ENCODE measurements at regions not wholly inside any gene's neighbourhood (a gene's known extent, or its start where the extent isn't known, plus 50 kb on each side); places are given as distances from the start of the nearest gene placed in this dataset.

- in situ Hi-C loops (cut with HindIII; ENCODE audit: low pct_unique_long_range_greater_than_20kb, low sequenced_read_pairs), result no loop called here
- no peak for TF ChIP-seq JUND (IDR thresholded peaks at IDR 0.05; ENCODE audit: low read depth)
- DNase-seq (ENCODE audit: low read depth in 1 of 2, low spot score in 1 of 2), result no peak
These were observed 113.7 kb upstream of the ADAMTS16 start for GRCh38 chr5:5026409-5026785.

DNA sequence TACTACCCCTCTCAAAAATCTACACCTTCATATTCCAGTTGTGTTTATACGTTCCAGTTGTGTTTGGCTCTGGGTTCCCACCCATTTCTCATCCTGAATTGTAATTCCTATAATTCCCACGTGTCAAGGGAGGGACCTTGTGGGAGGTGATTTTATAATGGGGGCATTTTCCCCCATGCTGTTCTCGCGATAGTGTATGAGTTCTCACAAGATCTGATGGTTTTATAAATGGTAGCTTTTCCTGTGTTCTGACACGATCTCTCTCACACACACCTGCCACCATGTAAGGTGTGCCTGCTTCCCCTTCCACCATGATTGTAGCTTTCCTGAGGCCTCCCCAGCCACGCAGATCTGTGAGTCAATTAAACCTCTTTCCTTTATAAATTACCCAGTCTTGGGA lies 108.5 kb upstream of the ADAMTS16 start:
- TF ChIP-seq JUND (IDR thresholded peaks at IDR 0.05; ENCODE audit: low read depth), result no peak
- in situ Hi-C loops (cut with HindIII; ENCODE audit: low pct_unique_long_range_greater_than_20kb, low sequenced_read_pairs), result no loop called here
- DNase-seq (ENCODE audit: low read depth in 1 of 2, low spot score in 1 of 2), result no peak

DNA sequence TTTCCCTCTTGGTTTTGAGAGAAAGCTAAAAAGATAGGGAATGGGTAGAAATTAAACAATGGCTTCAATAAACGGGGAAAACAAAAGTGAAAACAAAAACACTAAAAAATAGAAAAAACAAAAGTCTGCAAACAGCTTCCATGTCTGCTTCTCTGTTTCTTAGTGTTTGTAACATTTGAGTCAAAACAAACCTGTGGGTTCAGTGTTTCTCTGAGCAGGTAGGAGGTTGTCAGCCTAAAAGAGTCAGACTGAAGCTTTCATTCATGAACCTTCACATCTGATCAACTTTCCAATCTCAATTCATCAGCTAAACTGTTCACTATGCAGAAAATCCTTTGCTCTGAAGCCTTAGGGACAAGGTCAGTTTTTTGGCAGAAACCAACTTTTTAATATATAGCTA lies 102.5 kb upstream of the ADAMTS16 start:
- in situ Hi-C loops (cut with HindIII; ENCODE audit: low pct_unique_long_range_greater_than_20kb, low sequenced_read_pairs), result no loop called here
- DNase-seq (ENCODE audit: low read depth in 1 of 2, low spot score in 1 of 2), result no peak
- no peak for TF ChIP-seq JUND (IDR thresholded peaks at IDR 0.05; ENCODE audit: low read depth)

- in situ Hi-C loops (cut with HindIII; ENCODE audit: low pct_unique_long_range_greater_than_20kb, low sequenced_read_pairs), result no loop called here
- TF ChIP-seq JUND (IDR thresholded peaks at IDR 0.05; ENCODE audit: low read depth), result no peak
- DNase-seq (ENCODE audit: low read depth in 1 of 2, low spot score in 1 of 2), result no peak
These were observed 100.2 kb upstream of the ADAMTS16 start for GRCh38 chr5:5039918-5040317.

DNA sequence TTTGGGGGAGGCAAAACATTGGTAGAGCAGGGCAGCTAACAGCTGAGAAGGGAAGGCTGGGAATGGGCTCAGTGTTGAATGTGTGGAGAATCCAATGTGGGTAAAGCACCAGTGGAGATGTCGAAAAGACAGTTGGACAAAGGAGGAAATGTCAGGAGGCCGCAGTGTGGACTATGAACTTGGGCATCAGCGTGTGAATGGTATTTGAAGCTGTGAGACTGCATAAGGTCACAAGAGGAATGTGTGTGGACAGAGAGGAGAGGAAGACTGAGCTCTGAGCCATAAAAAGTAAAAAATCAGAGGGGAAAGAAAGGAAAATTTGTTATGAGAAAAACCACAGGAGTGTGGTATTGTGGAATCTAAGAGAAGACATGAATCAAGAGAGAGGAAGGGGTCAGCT lies 99.4 kb upstream of the ADAMTS16 start:
- TF ChIP-seq JUND (IDR thresholded peaks at IDR 0.05; ENCODE audit: low read depth), result no peak
- in situ Hi-C loops (cut with HindIII; ENCODE audit: low pct_unique_long_range_greater_than_20kb, low sequenced_read_pairs), result no loop called here
- no peak for DNase-seq (ENCODE audit: low read depth in 1 of 2, low spot score in 1 of 2)

- DNase-seq (ENCODE audit: low read depth in 1 of 2, low spot score in 1 of 2), result no peak
- no peak for TF ChIP-seq JUND (IDR thresholded peaks at IDR 0.05; ENCODE audit: low read depth)
- in situ Hi-C loops (cut with HindIII; ENCODE audit: low pct_unique_long_range_greater_than_20kb, low sequenced_read_pairs), result no loop called here
These were observed 97.3 kb upstream of the ADAMTS16 start for GRCh38 chr5:5042806-5043205.

DNA sequence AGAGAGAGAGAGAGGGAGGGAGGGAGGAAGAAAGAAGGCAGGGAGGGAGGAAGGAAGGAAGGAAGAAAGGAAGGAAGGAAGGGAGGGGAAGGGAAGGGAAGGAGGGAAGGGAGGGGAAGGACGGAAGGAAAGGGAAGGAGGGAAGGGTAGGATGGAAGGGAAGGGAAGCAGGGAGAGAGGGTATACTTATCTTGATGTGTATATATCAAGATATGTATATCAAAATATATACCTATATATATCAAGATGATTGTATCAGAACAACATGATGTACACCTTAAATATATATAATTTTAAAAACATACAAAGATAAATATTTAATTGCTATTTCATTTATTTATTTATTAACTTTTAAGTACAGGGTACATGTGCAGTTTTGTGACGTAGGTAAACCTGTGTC lies 96.8 kb upstream of the ADAMTS16 start:
- in situ Hi-C loops (cut with HindIII; ENCODE audit: low pct_unique_long_range_greater_than_20kb, low sequenced_read_pairs), result no loop called here
- DNase-seq (ENCODE audit: low read depth in 1 of 2, low spot score in 1 of 2), result no peak
- TF ChIP-seq JUND (IDR thresholded peaks at IDR 0.05; ENCODE audit: low read depth), result no peak

- in situ Hi-C loops (cut with HindIII; ENCODE audit: low pct_unique_long_range_greater_than_20kb, low sequenced_read_pairs), result no loop called here
- TF ChIP-seq JUND (IDR thresholded peaks at IDR 0.05; ENCODE audit: low read depth), result no peak
- DNase-seq (ENCODE audit: low read depth in 1 of 2, low spot score in 1 of 2), result no peak
These were observed 95.8 kb upstream of the ADAMTS16 start for GRCh38 chr5:5044247-5044840.

DNA sequence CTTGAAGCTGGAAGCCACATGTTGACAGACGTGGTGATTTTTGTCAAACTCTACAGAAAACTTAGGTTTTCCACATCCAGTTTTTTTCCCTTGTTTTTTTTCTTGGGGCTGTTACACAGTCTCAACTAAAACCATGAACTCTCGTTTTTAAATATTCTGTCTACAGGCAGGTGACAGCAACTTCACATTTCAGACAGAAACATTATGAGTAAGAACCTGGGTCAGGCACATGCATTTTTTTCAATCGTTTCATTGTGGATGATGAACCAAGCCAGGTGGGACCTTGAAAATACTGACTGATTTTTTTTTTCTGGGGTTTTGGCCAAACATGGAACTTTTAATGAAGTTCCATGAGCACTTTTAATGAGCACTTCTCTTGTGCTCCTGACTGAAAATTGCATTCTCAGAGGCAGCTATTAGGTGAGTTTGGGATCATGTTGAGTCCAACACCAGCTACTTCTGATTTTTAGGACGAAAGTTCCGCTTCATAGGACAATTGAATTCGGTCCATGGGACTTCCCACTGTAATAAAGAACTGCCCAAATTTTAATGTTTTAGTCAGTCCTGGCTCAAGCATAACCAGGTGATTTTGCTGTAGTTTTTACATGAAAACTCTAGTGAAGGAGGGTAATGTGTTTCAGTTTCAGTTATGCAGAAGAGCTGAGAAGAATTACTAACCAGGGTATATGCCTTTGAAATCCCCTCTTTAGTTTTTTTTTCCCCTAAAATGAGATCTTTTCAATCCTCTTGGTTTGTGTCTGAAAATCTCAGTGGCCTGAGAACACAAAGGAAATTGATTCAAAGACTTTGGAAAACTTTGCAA lies 93.2 kb upstream of the ADAMTS16 start:
- DNase-seq (ENCODE audit: low read depth in 1 of 2, low spot score in 1 of 2), result no peak
- TF ChIP-seq JUND (IDR thresholded peaks at IDR 0.05; ENCODE audit: low read depth), result no peak
- in situ Hi-C loops (cut with HindIII; ENCODE audit: low pct_unique_long_range_greater_than_20kb, low sequenced_read_pairs), result no loop called here

GRCh38 chr5:5050801-5051200 lies 89.3 kb upstream of the ADAMTS16 start:
- no peak for TF ChIP-seq JUND (IDR thresholded peaks at IDR 0.05; ENCODE audit: low read depth)

GRCh38 chr5:5055712-5056111 lies 84.4 kb upstream of the ADAMTS16 start:
- in situ Hi-C loops (cut with HindIII; ENCODE audit: low pct_unique_long_range_greater_than_20kb, low sequenced_read_pairs), result no loop called here
- TF ChIP-seq JUND (IDR thresholded peaks at IDR 0.05; ENCODE audit: low read depth), result no peak
- DNase-seq (ENCODE audit: low read depth in 1 of 2, low spot score in 1 of 2), result no peak

More at GRCh38 chr5:5050801-5051200, 89.3 kb upstream of the ADAMTS16 start:
- in situ Hi-C loops (cut with HindIII; ENCODE audit: low pct_unique_long_range_greater_than_20kb, low sequenced_read_pairs), result no loop called here
- DNase-seq (ENCODE audit: low read depth in 1 of 2, low spot score in 1 of 2), result no peak

GRCh38 chr5:5061836-5062235 lies 78.3 kb upstream of the ADAMTS16 start:
- in situ Hi-C loops (cut with HindIII; ENCODE audit: low pct_unique_long_range_greater_than_20kb, low sequenced_read_pairs), result no loop called here
- no peak for DNase-seq (ENCODE audit: low read depth in 1 of 2, low spot score in 1 of 2)
- no peak for TF ChIP-seq JUND (IDR thresholded peaks at IDR 0.05; ENCODE audit: low read depth)

DNA sequence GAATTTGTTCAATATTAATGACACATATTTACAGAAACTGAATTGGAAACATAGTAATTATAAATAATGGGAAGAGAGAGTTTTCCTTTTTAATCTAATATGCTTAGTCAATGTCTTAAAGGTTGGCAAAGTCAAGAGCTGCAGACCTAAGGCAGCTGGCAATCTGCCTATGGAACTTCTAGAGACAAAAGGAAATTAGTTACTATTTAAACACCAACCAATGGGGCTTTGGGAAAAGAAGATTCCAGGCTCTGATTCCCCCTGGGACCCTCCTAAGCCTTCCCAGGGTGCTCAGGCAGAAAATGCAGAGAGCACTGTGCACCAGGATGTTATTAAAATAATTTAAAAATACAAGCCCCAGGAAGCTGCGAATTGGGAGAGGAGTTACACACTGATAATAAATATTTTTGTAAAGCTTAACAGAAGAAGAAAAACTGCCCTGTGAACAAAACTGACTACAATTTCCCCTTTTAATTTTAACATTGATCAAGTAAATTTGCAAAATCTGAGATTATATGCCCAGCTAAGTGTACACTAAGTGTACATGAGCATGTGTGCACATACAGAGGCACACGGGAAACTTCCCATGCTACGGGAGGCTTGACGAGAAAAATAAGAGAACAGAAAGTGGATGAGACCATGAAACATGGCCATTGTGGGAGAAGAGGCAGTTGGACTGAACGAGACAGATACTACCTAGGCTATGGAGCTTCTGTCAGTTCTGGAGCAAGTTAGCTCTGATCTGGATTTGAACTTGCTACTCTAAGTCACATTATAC lies 77.4 kb upstream of the ADAMTS16 start:
- DNase-seq (ENCODE audit: low read depth in 1 of 2, low spot score in 1 of 2), result no peak
- TF ChIP-seq JUND (IDR thresholded peaks at IDR 0.05; ENCODE audit: low read depth), result no peak
- in situ Hi-C loops (cut with HindIII; ENCODE audit: low pct_unique_long_range_greater_than_20kb, low sequenced_read_pairs), result no loop called here
